HG03039 (cell line): ENCODE measurements at regions not wholly inside any gene's neighbourhood (a gene's known extent, or its start where the extent isn't known, plus 50 kb on each side); places are given as distances from the start of the nearest gene placed in this dataset.
"Not testable (repeated sequence)": the region's sequence is repeated elsewhere in the genome, so short reads cannot be mapped to it uniquely, and the experiment has no call there.

Experiments used
- ATAC-seq: cut with Tn5 transposase; IDR thresholded peaks from one replicate; pipeline ENCODE4 v1.9.1; 2021; ENCODE audit warnings: mild to moderate bottlenecking, moderate library complexity; ENCODE audit not compliant: unreplicated experiment

DNA sequence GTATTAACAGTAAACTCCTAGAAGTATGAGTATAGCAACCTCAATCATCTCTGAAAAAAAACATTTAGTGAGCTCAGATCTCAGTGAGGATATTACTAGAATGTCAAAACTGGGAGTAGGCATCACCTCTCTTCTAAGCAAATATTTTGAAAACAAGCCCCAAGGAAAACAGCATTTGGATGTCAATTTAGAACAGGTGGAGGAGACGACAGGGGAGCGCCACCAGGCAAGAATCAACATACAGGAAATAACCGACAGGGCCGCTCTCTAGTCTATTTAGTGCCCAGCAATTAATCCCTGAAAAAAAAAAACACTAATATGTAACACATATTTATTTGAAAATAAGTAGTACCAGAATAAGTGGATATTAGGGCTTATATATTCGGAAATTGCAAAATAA, 940.3 kb upstream of the ADGRL3 start:
- ATAC-seq = no peak

DNA sequence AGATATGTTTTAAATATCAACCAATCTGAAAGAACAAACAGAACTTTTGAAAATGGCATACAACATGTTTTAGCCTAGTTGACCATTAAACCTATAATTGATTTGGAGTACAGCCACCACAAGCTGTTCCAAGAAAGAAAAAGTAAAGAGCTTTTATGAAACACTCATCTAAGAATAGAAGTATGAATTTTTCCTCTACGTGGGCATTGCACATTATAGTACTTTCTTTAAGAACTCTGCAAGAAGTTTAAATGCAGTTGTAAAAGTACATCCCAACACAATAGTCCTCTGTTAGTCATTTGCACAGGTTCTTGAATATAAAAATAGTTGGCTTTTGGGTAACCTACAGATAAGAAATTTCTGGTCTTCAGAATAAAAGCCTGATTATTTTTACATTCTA, 933.6 kb upstream of the ADGRL3 start:
- ATAC-seq = no peak

DNA sequence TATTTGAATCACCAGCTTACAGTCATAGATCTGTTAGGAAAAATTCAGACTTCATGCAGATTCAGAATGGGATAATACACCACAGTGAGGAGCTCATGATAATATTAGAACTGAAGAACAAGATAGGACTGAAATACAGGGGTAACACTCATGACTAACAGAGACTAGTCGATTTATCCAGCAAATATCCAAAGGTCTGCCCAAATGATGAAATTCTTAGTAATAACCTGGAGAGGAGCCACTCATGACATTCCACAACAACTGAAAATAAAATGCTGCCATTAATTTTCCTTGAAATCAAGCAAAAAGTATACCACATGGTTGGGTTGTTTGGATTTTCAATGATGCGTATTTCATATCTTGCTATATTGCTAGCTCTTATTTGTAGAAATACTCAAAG, 903.7 kb upstream of the ADGRL3 start:
- no peak for ATAC-seq

DNA sequence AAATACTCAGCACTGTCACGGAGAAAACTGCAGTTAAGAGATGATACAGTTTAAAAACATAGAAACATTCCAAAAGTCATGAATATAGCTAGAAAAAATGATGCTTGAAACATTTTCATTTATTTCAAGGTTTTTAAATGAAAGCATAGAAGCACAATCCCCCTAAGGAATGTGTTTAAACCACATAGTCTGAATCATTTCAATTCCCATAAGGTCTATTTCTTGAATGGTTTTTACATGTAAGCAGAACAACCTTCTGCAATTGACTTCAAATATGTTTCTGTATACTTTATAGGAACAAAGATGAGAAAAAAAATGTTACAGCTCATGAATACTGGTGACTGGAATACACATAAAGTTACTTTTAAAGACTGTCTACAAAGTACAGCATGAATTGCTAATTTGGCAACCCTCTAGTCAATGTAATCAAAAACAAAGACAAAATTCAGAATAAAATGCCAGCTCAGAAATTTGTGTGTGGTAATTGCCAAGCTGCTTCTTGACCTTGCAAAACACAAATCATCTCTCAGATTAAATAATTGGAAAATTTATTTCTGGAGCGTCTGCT, 886.4 kb upstream of the ADGRL3 start:
- ATAC-seq = no peak

DNA sequence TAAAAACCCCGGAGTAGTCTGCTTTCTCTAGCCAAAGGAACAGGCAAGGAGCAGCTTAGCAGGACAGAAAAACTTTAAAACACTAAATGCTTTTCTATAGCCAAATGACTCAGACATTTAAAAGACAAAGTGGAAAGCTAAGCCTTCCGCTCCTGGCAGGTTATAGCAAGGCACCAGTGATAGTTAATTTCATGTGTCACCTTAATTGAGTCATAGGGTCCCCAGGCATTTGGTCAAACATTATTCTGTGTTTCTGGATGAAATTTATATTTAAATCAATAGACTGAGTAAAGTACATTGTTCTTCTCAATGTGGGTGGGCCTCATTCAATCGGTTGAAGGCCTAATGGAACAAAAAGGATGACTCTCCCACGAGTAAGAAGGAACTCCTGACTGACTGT, 885.7 kb upstream of the ADGRL3 start:
- no peak for ATAC-seq

DNA sequence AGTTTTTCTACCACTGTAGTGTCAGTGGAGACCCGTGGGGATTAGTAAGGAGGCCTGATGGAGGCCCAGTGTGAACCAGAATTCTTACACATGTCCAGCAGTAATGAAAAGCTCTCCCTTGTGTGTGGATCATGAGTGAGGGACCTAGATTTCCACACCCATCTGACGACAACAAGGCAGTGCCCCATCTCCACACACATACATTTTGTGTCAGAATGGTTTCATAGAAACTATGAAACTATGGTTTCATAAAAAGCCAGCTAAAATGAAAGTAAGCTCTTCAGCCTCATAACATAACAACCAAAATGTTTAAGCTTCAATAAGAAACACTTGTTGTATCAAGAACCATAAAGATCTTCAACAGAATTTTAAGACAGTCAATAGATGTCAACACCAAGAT, 884.5 kb upstream of the ADGRL3 start:
- ATAC-seq = no peak

DNA sequence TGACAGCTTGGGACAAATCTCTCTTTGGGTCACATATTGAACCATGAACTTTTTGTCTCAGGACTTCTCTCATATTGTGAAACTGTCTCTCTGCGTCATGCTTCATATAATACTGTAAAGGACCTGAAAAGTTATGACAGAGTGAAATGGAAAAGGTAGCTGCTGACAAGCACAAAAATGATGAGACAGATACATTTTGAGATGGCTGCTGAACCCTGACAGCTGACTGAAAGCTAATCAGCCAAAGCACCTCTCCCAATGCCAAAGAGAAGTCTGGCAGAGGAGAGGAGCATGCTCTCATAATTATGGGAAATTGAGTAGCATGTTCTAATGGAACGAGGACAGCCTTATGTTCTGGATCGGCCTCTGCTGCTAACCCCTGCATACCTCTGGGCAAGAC, 873.4 kb upstream of the ADGRL3 start:
- ATAC-seq = no peak

DNA sequence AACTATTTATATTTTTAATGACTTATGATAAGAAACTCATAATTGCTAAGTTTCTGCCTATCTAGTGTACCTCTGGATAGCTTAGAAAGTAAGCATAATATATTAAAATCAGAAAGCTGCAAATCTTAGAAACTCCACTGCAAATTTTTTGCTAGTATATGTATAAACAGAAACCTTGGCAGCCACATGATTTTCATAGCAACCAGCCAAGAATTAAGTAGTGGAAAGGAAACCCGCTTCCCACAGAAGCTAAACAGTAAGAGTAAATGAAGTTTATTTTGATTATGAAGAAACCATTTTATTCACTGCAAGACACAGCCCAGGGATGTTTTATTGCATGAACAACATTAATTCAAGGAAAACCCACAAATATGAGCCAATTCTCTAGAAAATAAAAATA, 872.5 kb upstream of the ADGRL3 start:
- ATAC-seq = no peak

DNA sequence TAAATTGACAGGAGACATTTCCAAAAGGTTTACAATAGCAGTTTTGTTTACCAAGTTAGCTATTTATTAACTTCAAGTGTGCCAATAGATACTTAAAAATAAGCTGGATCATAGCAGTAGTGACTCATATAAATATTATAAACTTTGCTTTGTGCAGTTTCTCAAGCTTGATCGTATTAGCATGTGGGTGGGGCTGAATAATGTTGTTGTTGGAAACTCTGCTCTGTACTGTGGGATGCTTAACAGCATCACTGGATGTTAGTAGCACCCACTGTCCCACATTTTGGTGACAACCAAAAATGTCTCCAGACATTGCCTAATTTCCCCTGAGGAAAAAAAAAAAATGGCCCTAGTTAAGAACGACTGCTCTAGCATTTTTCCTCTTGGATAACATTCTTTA, 855.2 kb upstream of the ADGRL3 start:
- no peak for ATAC-seq

DNA sequence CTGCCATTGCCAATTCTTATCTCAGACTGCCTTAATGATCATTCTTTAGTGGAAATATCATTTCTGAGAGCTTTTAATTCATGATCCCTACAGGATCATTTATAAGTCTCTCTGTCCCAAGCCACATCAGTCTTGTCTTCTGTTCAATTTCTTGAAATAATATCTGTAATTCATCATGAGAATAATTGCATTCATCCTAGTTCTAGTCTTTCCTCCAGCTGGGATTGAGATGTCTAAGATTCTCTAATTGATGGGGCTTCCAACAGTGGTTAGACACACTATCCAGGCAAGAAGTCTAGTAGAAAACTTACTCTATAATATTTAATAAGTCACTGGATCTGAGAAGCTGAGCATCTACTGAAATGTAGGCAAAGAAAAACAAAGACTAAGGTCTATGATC, 854.7 kb upstream of the ADGRL3 start:
- ATAC-seq = no peak

DNA sequence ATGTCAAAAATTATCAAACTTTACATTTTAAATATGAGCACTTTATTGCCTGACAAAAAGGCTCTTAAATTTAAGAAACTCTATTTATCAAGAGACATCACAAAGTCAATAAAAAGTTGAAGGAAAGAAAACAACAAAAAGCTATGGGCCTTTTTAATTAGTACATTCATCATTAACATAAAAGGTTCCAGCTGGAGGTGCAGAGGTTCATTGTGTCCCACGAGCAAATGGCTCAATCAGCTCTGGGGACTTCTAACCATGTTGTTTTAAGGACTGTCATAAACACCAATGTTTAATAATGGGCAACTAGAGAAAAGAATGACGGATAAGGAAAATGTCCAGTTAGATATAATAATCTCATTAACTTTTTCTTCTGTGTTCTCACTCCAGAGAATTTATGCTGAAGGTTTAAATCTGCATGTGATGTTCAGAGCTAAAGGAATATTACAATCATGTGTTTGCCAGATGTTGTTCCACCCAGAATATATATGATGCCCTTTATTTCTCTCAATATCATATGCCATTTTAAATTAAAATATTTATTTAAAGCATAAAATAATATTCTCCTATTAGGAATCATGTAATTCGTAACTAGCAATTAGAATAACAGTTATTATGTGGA, 840.3 kb upstream of the ADGRL3 start:
- ATAC-seq = no peak

DNA sequence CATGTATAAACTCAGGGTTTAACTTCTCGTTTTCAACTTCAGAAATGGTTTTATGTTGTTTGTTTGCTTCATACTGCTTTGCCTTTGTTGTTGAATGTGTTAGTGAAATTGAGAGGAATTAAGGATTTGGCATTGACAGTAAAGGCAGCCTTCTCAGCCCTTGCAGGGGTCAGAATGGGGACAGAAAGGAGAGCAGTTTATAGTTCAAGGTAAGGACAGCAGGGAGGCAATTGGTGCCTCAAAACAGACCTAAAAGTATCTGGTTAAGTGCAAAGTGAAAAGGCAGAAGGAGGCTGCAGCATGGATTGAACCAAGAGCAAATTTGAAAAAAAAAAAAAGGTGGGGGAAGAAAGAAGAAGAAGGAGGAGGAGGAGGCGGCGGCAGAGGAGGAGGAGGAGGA, 835.0 kb upstream of the ADGRL3 start:
- no peak for ATAC-seq

DNA sequence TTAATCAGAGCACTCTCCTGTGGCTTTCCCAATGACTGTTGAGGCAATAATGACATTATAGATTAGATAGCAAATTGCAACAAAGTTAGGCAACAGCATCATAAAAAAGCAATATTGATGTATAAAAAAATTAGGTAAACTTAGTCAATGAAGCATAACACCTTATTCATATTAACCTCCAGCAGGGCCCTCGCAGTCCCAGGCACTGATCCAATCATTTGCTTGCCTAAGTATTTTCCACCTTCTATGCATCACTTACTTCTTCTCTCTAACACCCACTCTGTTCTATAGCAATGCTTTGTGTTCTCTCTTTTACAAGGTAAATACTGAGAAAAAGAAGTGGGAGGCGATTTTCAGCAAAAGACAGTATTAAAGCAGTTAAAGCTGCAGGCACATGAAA, 833.5 kb upstream of the ADGRL3 start:
- ATAC-seq = no peak

DNA sequence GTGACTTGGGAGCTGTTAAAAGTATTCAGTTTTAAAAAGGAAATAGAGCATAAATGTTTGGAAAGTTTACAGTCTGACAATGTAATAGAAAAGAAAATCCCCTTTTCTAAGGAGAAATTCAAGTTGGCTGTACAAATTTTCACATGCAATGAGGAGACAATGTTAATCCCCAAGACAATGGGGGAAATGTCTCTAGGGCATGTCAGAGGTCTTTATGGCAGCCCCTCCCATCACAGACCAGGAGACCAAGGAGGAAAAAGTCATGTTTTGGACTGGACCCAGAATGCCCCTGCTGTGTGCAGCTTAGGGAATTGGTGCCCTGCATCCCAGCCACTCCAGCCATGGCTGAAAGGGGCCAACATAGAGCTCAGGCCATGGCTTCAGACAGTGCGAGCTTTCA, 831.1 kb upstream of the ADGRL3 start:
- ATAC-seq = no peak

DNA sequence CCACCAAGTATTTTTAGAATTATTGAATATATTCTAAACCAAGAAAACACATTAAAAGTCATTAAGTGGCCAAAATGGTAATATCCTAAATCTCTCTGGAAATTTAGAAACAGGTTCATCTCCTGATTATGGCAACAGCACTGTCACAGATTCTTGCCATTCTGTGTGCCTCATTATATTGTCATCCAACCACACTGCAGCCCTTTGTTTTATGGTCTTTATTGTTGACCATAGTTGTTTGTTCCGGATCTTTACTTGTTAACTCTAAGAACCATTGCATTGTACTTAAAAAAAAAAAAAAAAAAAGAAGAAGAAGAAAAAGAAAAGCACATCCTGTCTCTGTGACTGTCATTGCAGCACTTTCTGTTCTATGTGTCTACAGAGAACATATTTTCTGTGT, 822.1 kb upstream of the ADGRL3 start:
- ATAC-seq = no peak

DNA sequence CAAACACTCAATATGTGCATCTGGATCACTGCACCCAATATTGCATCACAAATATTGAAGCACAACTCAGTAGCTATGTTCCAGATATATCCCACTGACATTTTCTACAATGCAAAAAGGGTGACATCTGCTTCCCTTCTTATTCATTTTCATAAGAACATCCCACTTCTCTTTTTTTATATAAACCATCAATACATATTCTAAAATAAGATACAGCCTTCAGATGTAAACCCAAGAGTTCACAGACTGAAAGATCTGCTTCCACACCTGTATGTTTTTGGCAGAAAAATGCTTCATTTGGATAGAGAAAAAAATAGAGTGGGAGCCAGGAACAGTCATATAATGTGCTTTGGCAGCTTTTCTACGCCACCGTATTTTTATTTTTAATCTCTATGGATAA, 815.6 kb upstream of the ADGRL3 start:
- ATAC-seq = no peak

DNA sequence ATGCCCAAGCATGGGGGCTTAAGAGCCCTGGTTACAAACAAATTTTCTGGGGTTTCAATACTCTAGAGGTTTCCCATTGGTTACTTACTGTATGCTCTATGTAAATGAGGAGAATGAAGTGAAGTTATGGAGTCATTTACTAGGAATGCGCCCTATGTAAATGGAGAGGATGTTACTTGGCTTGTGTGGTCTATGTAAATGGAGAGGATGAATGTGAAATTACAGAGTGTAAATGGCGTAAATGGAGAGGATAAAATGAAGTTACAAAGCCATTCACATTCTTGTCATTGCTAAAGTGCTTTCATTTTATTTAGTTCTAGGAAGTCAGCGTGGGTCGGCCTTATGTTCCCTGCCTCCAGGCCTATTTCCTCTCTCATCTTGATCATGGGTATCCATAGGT, 810.5 kb upstream of the ADGRL3 start:
- no peak for ATAC-seq

DNA sequence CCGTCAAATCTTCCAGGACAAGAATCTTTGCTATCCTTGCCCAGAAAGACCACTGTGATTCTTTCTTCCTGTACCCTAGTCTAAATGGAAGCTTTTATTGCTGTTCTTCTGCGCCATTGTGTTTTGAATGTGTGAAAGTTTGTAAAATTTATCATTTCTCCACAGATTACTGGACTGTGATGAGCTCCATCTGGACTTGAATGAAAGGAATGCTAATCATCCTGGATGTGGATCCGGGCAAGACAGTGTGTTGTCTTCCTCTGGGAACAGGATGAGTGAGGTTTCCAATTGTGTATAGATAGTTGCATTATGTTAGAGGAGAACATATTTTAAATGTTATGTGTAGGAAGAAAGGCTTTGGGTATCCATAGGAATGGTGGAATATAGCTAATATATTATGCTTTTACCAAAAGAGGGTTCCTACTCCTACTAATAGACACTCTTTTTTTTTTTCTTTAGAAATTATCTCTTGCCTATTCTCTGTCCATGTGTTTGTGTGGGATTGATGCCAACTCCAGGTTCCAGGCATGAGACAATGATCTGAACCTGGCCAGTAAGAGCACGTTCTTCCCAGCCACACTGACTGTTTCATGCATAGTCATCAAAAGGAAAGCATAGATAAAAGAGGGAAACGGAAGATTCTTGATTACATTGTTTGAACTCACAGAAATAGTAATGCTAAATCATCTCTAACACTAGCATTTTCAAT, 803.6 kb upstream of the ADGRL3 start:
- no peak for ATAC-seq

DNA sequence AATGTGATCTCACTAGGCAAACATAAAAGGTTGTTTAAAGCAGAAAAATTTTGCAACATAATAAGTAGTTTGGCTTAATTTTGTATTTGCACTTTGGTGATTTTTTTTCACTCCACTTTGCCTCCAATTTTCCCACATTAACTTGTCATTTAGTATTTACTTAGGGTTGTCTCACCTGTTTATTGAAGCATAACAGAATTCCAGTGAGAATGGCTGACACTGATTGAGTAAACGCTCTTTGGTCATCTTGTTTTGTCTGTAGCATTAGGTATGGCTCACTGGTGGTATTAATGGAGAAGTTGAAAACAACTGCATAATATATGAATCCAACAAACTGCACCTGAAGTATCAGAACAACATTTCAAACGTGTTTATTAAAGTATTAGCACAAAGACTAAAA, 799.5 kb upstream of the ADGRL3 start:
- no peak for ATAC-seq

DNA sequence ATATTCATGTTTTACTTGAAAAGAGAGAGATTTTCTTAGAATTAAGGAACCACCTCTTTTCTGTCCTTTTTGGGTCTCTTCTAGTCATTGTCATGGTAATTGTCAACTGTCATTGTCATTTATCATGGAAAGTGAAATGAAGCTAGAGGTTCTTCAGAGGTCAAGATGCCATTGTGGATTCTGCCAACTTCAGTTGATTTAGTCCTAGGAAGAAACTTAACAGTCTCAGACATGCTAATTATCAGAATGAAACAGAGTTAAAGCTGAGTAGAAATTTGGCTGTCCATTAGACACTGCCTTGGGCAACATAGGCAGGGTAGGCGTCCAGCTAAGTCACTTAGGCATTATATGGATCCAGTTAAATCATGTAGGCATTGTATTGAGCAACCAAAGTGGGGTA, 796.1 kb upstream of the ADGRL3 start:
- no peak for ATAC-seq

DNA sequence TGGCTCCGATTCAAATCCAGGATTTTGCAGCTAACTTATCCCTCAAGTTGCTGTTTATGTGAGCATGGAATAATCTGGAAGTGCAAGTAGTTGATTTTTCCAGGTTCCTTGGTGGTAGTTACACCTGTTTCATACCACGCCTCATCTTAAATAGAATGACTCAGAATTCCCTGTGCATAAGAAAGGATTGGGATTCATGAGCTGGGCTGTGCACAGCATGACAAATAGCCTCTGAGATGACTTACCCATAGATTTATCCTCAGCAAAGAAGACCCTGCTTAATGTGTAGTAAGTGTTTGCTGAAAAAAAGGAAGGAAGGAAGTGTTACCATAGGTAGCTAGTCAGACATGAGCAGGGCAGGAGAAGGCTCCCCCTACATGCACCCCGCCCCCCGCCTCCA, 777.7 kb upstream of the ADGRL3 start:
- ATAC-seq = no peak

DNA sequence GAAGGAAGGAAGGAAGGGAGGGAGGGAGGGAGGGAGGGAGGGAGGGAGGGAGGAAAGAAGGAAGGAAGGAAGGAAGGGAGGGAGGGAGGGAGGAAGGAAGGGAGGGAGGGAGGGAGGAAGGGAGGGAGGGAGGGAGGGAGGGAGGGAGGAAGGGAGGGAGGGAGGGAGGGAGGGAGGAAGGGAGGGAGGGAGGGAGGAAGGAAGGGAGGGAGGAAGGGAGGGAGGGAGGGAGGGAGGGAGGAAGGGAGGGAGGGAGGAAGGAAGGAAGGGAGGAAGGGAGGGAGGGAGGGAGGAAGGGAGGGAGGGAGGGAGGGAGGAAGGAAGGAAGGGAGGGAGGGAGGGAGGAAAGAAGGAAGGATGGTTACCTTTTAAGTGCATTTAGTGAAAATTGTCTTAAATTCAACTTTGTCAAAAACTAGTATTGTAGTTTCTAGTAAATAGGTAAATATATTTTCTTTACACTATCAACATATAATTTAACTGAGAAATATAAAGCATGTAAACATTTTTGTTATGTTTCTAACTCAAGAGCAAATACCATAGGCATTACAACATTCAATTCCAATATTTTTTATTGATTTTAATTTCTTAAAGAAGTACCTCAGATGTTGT, 776.4 kb upstream of the ADGRL3 start:
- not testable (repeated sequence) for ATAC-seq
